ENCODE measurements at regions not wholly inside any gene's neighbourhood (a gene's known extent, or its start where the extent isn't known, plus 50 kb on each side); places are given as distances from the start of the nearest gene placed in this dataset.
A peak's percentile ranks its signal among the peaks of the same experiment; 100 is the strongest.

- TF ChIP-seq CTCF (IDR thresholded peaks at IDR 0.05), result no peak
- Histone ChIP-seq H3K9ac (no peak overlapping the region), H3K27ac (no peak overlapping the region), H2AFZ (no peak overlapping the region), H3K4me2 (ENCODE audit: low read length) (no peak overlapping the region), H3K4me3 (ENCODE audit: low read depth, low read length) (no peak overlapping the region), H3K36me3 (ENCODE audit: control insufficient read depth, insufficient read depth, low read length) (no peaks in the 10 kb centered on the region), H3K4me1 (no peaks in the 10 kb centered on the region), H3K9me3 (ENCODE audit: control insufficient read depth, low read length) (no peaks in the 10 kb centered on the region), H3K27me3 (ENCODE audit: control insufficient read depth, insufficient read depth, low read length) (no peaks in the 10 kb centered on the region), H3K79me2 (no peaks in the 10 kb centered on the region)
Observed at GRCh38 chr2:138086576-138086975, 122.3 kb downstream of the HNMT start.

GRCh38 chr2:138087751-138088593, 123.7 kb downstream of the HNMT start:
- H3K9me3 ChIP-seq (ENCODE audit: control insufficient read depth, low read length), result no peaks in the 10 kb centered on the region
- no peaks in the 10 kb centered on the region for H3K4me1 ChIP-seq
- no peak overlapping the region for H2AFZ ChIP-seq
- TF ChIP-seq CTCF (IDR thresholded peaks at IDR 0.05), result no peak
- no peak overlapping the region for H3K27ac ChIP-seq
- no peaks in the 10 kb centered on the region for H3K27me3 ChIP-seq (ENCODE audit: control insufficient read depth, insufficient read depth, low read length)
- H3K9ac ChIP-seq, result no peak overlapping the region
- H3K4me2 ChIP-seq (ENCODE audit: low read length), result no peak overlapping the region
- no peak overlapping the region for H3K4me3 ChIP-seq (ENCODE audit: low read depth, low read length)
- no peaks in the 10 kb centered on the region for H3K36me3 ChIP-seq (ENCODE audit: control insufficient read depth, insufficient read depth, low read length)
- H3K79me2 ChIP-seq, result no peaks in the 10 kb centered on the region

GRCh38 chr2:138090330-138090729, 126.1 kb downstream of the HNMT start:
- Histone ChIP-seq H3K4me3 (ENCODE audit: low read depth, low read length) (no peak overlapping the region), H2AFZ (no peak overlapping the region), H3K79me2 (no peaks in the 10 kb centered on the region), H3K9ac (no peak overlapping the region), H3K4me2 (ENCODE audit: low read length) (no peak overlapping the region), H3K27ac (no peak overlapping the region), H3K9me3 (ENCODE audit: control insufficient read depth, low read length) (no peaks in the 10 kb centered on the region), H3K4me1 (no peaks in the 10 kb centered on the region), H3K27me3 (ENCODE audit: control insufficient read depth, insufficient read depth, low read length) (no peaks in the 10 kb centered on the region), H3K36me3 (ENCODE audit: control insufficient read depth, insufficient read depth, low read length) (no peaks in the 10 kb centered on the region)
- TF ChIP-seq CTCF (IDR thresholded peaks at IDR 0.05), result peak; percentile 65

GRCh38 chr2:138093455-138093854, 129.2 kb downstream of the HNMT start:
- Histone ChIP-seq H3K9me3 (ENCODE audit: control insufficient read depth, low read length) (no peaks in the 10 kb centered on the region), H3K9ac (no peak overlapping the region), H3K27me3 (ENCODE audit: control insufficient read depth, insufficient read depth, low read length) (no peaks in the 10 kb centered on the region), H3K79me2 (no peaks in the 10 kb centered on the region), H3K27ac (no peak overlapping the region), H3K4me1 (no peaks in the 10 kb centered on the region), H2AFZ (no peak overlapping the region), H3K4me2 (ENCODE audit: low read length) (no peak overlapping the region), H3K36me3 (ENCODE audit: control insufficient read depth, insufficient read depth, low read length) (no peaks in the 10 kb centered on the region), H3K4me3 (ENCODE audit: low read depth, low read length) (no peak overlapping the region)
- no peak for TF ChIP-seq CTCF (IDR thresholded peaks at IDR 0.05)

GRCh38 chr2:138094031-138094430, 129.8 kb downstream of the HNMT start:
- Histone ChIP-seq H3K36me3 (ENCODE audit: control insufficient read depth, insufficient read depth, low read length) (no peaks in the 10 kb centered on the region), H2AFZ (no peak overlapping the region), H3K27ac (no peak overlapping the region)

More at GRCh38 chr2:138094031-138094430, 129.8 kb downstream of the HNMT start:
- H3K9ac ChIP-seq, result no peak overlapping the region
- no peak for TF ChIP-seq CTCF (IDR thresholded peaks at IDR 0.05)
- no peaks in the 10 kb centered on the region for H3K79me2 ChIP-seq
- no peaks in the 10 kb centered on the region for H3K9me3 ChIP-seq (ENCODE audit: control insufficient read depth, low read length)
- H3K27me3 ChIP-seq (ENCODE audit: control insufficient read depth, insufficient read depth, low read length), result no peaks in the 10 kb centered on the region
- H3K4me2 ChIP-seq (ENCODE audit: low read length), result no peak overlapping the region
- no peak overlapping the region for H3K4me3 ChIP-seq (ENCODE audit: low read depth, low read length)
- no peaks in the 10 kb centered on the region for H3K4me1 ChIP-seq

Data from parathyroid adenoma (tissue), 2 donors.